ENCODE measurements at regions not wholly inside any gene's neighbourhood (a gene's known extent, or its start where the extent isn't known, plus 50 kb on each side); places are given as distances from the start of the nearest gene placed in this dataset.

DNA sequence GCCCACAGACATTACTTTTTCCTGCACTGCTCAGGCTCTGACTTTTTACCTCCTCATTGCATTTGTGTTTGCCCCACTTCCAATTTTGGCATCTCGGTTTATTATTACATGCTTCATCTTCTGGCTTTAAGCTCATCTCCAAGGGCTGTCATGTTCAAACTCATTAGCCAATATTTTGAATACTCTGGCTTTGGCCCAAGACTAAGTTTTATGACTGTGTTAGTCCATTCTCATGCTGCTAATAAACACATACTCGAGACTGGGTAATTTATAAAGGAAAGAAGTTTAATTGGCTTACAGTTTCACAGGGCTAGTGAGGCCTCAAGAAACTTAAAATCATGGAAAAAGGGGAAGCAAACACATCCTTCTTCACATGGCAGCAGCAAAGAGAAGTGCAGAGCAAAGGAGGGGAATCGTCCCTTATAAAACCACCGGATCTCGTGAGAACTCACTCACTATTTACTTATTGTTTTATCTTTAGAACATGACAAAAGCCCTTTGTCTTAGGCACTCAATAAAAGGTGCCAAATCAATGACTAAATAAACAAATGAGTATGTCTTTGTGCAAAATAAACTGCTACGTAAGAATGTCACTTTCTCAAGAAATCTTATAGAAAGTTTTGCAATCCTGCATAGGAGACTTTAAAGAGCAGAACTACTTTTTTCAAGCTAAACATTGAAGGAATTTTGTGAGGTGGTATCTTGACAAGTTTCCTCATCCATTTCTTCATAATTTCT lies 233.4 kb upstream of the SPRY2 start:
- H3K27me3 ChIP-seq (ENCODE audit: insufficient read depth, poor library complexity, severe bottlenecking), result no peaks in the 10 kb centered on the region
- no peak for TF ChIP-seq GABPA (IDR thresholded peaks at IDR 0.05; ENCODE audit: low read depth)
- TF ChIP-seq, protein P1, sequence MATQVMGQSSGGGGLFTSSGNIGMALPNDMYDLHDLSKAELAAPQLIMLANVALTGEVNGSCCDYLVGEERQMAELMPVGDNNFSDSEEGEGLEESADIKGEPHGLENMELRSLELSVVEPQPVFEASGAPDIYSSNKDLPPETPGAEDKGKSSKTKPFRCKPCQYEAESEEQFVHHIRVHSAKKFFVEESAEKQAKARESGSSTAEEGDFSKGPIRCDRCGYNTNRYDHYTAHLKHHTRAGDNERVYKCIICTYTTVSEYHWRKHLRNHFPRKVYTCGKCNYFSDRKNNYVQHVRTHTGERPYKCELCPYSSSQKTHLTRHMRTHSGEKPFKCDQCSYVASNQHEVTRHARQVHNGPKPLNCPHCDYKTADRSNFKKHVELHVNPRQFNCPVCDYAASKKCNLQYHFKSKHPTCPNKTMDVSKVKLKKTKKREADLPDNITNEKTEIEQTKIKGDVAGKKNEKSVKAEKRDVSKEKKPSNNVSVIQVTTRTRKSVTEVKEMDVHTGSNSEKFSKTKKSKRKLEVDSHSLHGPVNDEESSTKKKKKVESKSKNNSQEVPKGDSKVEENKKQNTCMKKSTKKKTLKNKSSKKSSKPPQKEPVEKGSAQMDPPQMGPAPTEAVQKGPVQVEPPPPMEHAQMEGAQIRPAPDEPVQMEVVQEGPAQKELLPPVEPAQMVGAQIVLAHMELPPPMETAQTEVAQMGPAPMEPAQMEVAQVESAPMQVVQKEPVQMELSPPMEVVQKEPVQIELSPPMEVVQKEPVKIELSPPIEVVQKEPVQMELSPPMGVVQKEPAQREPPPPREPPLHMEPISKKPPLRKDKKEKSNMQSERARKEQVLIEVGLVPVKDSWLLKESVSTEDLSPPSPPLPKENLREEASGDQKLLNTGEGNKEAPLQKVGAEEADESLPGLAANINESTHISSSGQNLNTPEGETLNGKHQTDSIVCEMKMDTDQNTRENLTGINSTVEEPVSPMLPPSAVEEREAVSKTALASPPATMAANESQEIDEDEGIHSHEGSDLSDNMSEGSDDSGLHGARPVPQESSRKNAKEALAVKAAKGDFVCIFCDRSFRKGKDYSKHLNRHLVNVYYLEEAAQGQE (IDR thresholded peaks at IDR 0.05; ENCODE audit: insufficient replicate concordance, low read depth), result no peak
- TF ChIP-seq SPI1 (IDR thresholded peaks at IDR 0.05; ENCODE audit: borderline replicate concordance, low read depth), result no peak
- TF ChIP-seq, protein P2, sequence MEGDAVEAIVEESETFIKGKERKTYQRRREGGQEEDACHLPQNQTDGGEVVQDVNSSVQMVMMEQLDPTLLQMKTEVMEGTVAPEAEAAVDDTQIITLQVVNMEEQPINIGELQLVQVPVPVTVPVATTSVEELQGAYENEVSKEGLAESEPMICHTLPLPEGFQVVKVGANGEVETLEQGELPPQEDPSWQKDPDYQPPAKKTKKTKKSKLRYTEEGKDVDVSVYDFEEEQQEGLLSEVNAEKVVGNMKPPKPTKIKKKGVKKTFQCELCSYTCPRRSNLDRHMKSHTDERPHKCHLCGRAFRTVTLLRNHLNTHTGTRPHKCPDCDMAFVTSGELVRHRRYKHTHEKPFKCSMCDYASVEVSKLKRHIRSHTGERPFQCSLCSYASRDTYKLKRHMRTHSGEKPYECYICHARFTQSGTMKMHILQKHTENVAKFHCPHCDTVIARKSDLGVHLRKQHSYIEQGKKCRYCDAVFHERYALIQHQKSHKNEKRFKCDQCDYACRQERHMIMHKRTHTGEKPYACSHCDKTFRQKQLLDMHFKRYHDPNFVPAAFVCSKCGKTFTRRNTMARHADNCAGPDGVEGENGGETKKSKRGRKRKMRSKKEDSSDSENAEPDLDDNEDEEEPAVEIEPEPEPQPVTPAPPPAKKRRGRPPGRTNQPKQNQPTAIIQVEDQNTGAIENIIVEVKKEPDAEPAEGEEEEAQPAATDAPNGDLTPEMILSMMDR (IDR thresholded peaks at IDR 0.05; ENCODE audit: insufficient read depth, low read length), result no peak
- TF ChIP-seq POLR2AphosphoS5 (IDR thresholded peaks at IDR 0.05; ENCODE audit: low read depth), result no peak
- no peak overlapping the region for H3K4me3 ChIP-seq (replicated peaks; ENCODE audit: insufficient read depth, low read length)
- H3K27ac ChIP-seq (replicated peaks), result no peak overlapping the region
- DNase-seq (ENCODE audit: low read depth in 1 of 2, low spot score in 1 of 2), result no peak

GRCh38 chr13:80572923-80573316 lies 232.0 kb upstream of the SPRY2 start:
- no peak for DNase-seq (ENCODE audit: low read depth in 1 of 2, low spot score in 1 of 2)
- TF ChIP-seq SPI1 (IDR thresholded peaks at IDR 0.05; ENCODE audit: borderline replicate concordance, low read depth) (no peak), POLR2AphosphoS5 (IDR thresholded peaks at IDR 0.05; ENCODE audit: low read depth) (no peak)
- TF ChIP-seq, protein P1 (IDR thresholded peaks at IDR 0.05; ENCODE audit: insufficient replicate concordance, low read depth), result no peak
- TF ChIP-seq, protein P2 (IDR thresholded peaks at IDR 0.05; ENCODE audit: insufficient read depth, low read length), result no peak
- no peak overlapping the region for H3K27ac ChIP-seq (replicated peaks)
- H3K27me3 ChIP-seq (ENCODE audit: insufficient read depth, poor library complexity, severe bottlenecking), result no peaks in the 10 kb centered on the region
- H3K4me3 ChIP-seq (replicated peaks; ENCODE audit: insufficient read depth, low read length), result no peak overlapping the region

DNA sequence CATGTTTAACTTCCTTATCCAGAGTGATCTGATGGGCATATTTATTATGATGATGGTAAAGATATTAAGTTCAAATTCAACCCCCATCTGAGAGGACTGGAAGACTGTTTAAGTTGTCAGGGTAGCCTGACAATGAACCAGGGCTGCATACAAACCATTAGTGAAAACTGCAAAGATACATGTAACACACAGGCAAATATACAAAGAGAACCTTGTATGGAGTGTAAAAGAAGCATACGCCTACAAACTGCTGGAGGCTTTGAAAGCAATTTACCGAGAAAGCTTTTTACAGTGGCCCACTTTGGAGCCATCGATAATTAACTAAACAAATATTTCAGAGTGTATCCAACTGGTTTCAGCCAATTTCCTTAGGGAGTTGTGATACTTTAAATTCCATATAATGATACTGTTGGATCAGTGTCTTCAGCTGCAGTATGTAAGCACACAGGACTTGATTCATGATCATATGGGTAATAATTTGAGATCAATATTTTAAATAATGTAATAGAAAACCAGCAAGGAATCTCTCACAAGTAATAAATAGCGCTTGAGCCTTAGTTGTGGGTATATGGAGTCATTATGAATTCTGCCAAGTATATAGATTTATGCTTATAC lies 231.5 kb upstream of the SPRY2 start:
- Histone ChIP-seq H3K4me3 (replicated peaks; ENCODE audit: insufficient read depth, low read length) (no peak overlapping the region), H3K27me3 (ENCODE audit: insufficient read depth, poor library complexity, severe bottlenecking) (no peaks in the 10 kb centered on the region), H3K27ac (replicated peaks) (no peak overlapping the region)
- DNase-seq (ENCODE audit: low read depth in 1 of 2, low spot score in 1 of 2), result no peak
- no peak for TF ChIP-seq GABPA (IDR thresholded peaks at IDR 0.05; ENCODE audit: low read depth)
- no peak for TF ChIP-seq POLR2AphosphoS5 (IDR thresholded peaks at IDR 0.05; ENCODE audit: low read depth)
- TF ChIP-seq SPI1 (IDR thresholded peaks at IDR 0.05; ENCODE audit: borderline replicate concordance, low read depth), result no peak
- TF ChIP-seq, protein P2 (IDR thresholded peaks at IDR 0.05; ENCODE audit: insufficient read depth, low read length), result no peak
- TF ChIP-seq, protein P1 (IDR thresholded peaks at IDR 0.05; ENCODE audit: insufficient replicate concordance, low read depth), result no peak

All from HL-60 (cell line).